ENCODE measurements at regions not wholly inside any gene's neighbourhood (a gene's known extent, or its start where the extent isn't known, plus 50 kb on each side); places are given as distances from the start of the nearest gene placed in this dataset.
"Not testable (repeated sequence)": the region's sequence is repeated elsewhere in the genome, so short reads cannot be mapped to it uniquely, and the experiment has no call there.

DNA sequence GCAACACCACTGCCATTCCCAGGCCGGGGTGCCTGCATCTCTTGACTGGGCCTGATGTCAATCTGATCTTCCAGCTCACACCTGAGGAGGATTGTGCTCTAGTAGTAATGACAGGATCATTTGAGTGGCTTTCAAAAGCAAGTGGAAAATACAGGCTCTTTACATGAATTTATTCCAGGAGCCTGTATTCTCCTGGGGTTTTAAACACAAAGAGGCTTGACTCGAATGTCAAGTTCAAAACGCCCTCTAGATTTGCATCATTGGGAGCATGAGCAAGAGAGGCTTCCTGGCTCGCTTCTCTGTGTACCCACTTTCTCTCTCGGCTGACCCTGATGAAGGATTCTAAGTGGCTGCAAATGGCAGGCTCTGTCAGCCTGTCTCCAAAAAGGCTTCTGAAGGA is 199.5 kb upstream of the PUDP start:
- Mint-ChIP-seq H3K4me1 (peaks cover 13% of the 10 kb centered on the region), H3K9me3 (no peaks in the 10 kb centered on the region), H3K36me3 (ENCODE audit: low read depth) (no peaks in the 10 kb centered on the region), H3K27ac (ENCODE audit: unreplicated experiment) (no peak overlapping the region), H3K27me3 (ENCODE audit: low read depth) (no peaks in the 10 kb centered on the region), H3K4me3 (no peak overlapping the region)
- no peak for DNase-seq (ENCODE audit: low read depth, low spot score)
- TF ChIP-seq, protein P1, sequence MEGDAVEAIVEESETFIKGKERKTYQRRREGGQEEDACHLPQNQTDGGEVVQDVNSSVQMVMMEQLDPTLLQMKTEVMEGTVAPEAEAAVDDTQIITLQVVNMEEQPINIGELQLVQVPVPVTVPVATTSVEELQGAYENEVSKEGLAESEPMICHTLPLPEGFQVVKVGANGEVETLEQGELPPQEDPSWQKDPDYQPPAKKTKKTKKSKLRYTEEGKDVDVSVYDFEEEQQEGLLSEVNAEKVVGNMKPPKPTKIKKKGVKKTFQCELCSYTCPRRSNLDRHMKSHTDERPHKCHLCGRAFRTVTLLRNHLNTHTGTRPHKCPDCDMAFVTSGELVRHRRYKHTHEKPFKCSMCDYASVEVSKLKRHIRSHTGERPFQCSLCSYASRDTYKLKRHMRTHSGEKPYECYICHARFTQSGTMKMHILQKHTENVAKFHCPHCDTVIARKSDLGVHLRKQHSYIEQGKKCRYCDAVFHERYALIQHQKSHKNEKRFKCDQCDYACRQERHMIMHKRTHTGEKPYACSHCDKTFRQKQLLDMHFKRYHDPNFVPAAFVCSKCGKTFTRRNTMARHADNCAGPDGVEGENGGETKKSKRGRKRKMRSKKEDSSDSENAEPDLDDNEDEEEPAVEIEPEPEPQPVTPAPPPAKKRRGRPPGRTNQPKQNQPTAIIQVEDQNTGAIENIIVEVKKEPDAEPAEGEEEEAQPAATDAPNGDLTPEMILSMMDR (conservative IDR thresholded peaks at IDR 0.05) = no peak

GRCh38 chrX:7346021-7346420 is 198.1 kb upstream of the PUDP start:
- H3K9me3 Mint-ChIP-seq = no peaks in the 10 kb centered on the region
- no peak overlapping the region for H3K27ac Mint-ChIP-seq (ENCODE audit: unreplicated experiment)
- H3K27me3 Mint-ChIP-seq (ENCODE audit: low read depth) = no peaks in the 10 kb centered on the region
- TF ChIP-seq, protein P1 (conservative IDR thresholded peaks at IDR 0.05) = no peak
- peaks cover 13% of the 10 kb centered on the region for H3K4me1 Mint-ChIP-seq
- DNase-seq (ENCODE audit: low read depth, low spot score) = no peak
- peaks cover 4% of the 10 kb centered on the region for H3K36me3 Mint-ChIP-seq (ENCODE audit: low read depth)
- H3K4me3 Mint-ChIP-seq = no peak overlapping the region

- Mint-ChIP-seq H3K9me3 (no peaks in the 10 kb centered on the region), H3K4me1 (peaks cover 13% of the 10 kb centered on the region), H3K4me3 (no peak overlapping the region), H3K27ac (ENCODE audit: unreplicated experiment) (no peak overlapping the region), H3K27me3 (ENCODE audit: low read depth) (no peaks in the 10 kb centered on the region), H3K36me3 (ENCODE audit: low read depth) (peaks cover 4% of the 10 kb centered on the region)
- DNase-seq (ENCODE audit: low read depth, low spot score) = no peak
- TF ChIP-seq, protein P1 (conservative IDR thresholded peaks at IDR 0.05) = no peak
Measured at GRCh38 chrX:7343181-7343580, 195.2 kb upstream of the PUDP start.

- DNase-seq (ENCODE audit: low read depth, low spot score); H3K27ac Mint-ChIP-seq (ENCODE audit: unreplicated experiment); H3K27me3 Mint-ChIP-seq (ENCODE audit: low read depth); H3K4me3 Mint-ChIP-seq; H3K9me3 Mint-ChIP-seq: not testable (repeated sequence)
- peaks cover 12% of the 10 kb centered on the region for H3K4me1 Mint-ChIP-seq
- peaks cover 17% of the 10 kb centered on the region for H3K36me3 Mint-ChIP-seq (ENCODE audit: low read depth)
Measured at GRCh38 chrX:7335816-7336362, 187.9 kb upstream of the PUDP start.

GRCh38 chrX:7334253-7334935 is 186.4 kb upstream of the PUDP start:
- H3K27ac Mint-ChIP-seq (ENCODE audit: unreplicated experiment) = no peak overlapping the region
- no peak overlapping the region for H3K4me3 Mint-ChIP-seq
- H3K27me3 Mint-ChIP-seq (ENCODE audit: low read depth) = no peaks in the 10 kb centered on the region
- DNase-seq (ENCODE audit: low read depth, low spot score) = no peak
- H3K36me3 Mint-ChIP-seq (ENCODE audit: low read depth) = peaks cover 17% of the 10 kb centered on the region
- peaks cover 12% of the 10 kb centered on the region for H3K4me1 Mint-ChIP-seq
- H3K9me3 Mint-ChIP-seq = peaks cover 8% of the 10 kb centered on the region
- TF ChIP-seq, protein P1 (conservative IDR thresholded peaks at IDR 0.05) = no peak

- DNase-seq (ENCODE audit: low read depth, low spot score) = no peak
- peak overlapping the region; percentile 81 for H3K27ac Mint-ChIP-seq (ENCODE audit: unreplicated experiment)
- no peak overlapping the region for H3K4me3 Mint-ChIP-seq
- peaks cover 13% of the 10 kb centered on the region for H3K36me3 Mint-ChIP-seq (ENCODE audit: low read depth)
- no peaks in the 10 kb centered on the region for H3K27me3 Mint-ChIP-seq (ENCODE audit: low read depth)
- H3K4me1 Mint-ChIP-seq = peaks cover 12% of the 10 kb centered on the region
- TF ChIP-seq, protein P1 (conservative IDR thresholded peaks at IDR 0.05) = no peak
- H3K9me3 Mint-ChIP-seq = peaks cover under 1% of the 10 kb centered on the region
Measured at GRCh38 chrX:7330971-7331746, 183.2 kb upstream of the PUDP start.

Data from neural crest cell (in vitro differentiated cells).